GM19372 (cell line): ENCODE measurements at regions not wholly inside any gene's neighbourhood (a gene's known extent, or its start where the extent isn't known, plus 50 kb on each side); places are given as distances from the start of the nearest gene placed in this dataset.
"Not testable (repeated sequence)": the region's sequence is repeated elsewhere in the genome, so short reads cannot be mapped to it uniquely, and the experiment has no call there.

ENCODE experiments used
- ATAC-seq: cut with Tn5 transposase; IDR thresholded peaks from one replicate; pipeline ENCODE4 v1.9.1; 2021; ENCODE audit warnings: mild to moderate bottlenecking, low read depth, moderate library complexity; ENCODE audit not compliant: unreplicated experiment

GRCh38 chr3:75305901-75306300 is 358.2 kb upstream of the FRG2C start:
- ATAC-seq: no peak

- ATAC-seq: not testable (repeated sequence)
These were observed 352.8 kb upstream of the FRG2C start for GRCh38 chr3:75311306-75311705.

- ATAC-seq: not testable (repeated sequence)
These were observed 351.7 kb upstream of the FRG2C start for GRCh38 chr3:75312469-75312868.

GRCh38 chr3:75319776-75320175 is 344.4 kb upstream of the FRG2C start:
- ATAC-seq: not testable (repeated sequence)

- ATAC-seq: no peak
These were observed 343.8 kb upstream of the FRG2C start for GRCh38 chr3:75320369-75320768.

- ATAC-seq: no peak
These were observed 343.1 kb upstream of the FRG2C start for GRCh38 chr3:75321060-75321459.

- ATAC-seq: not testable (repeated sequence)
These were observed 340.2 kb upstream of the FRG2C start for GRCh38 chr3:75323936-75324335.

- no peak for ATAC-seq
These were observed 338.4 kb upstream of the FRG2C start for GRCh38 chr3:75325716-75326115.

- no peak for ATAC-seq
These were observed 336.7 kb upstream of the FRG2C start for GRCh38 chr3:75327453-75327852.

GRCh38 chr3:75329476-75330097 is 334.5 kb upstream of the FRG2C start:
- no peak for ATAC-seq

- not testable (repeated sequence) for ATAC-seq
These were observed 333.7 kb upstream of the FRG2C start for GRCh38 chr3:75330446-75330845.

GRCh38 chr3:75332090-75332489 is 332.0 kb upstream of the FRG2C start:
- not testable (repeated sequence) for ATAC-seq

- no peak for ATAC-seq
These were observed 331.3 kb upstream of the FRG2C start for GRCh38 chr3:75332794-75333193.

GRCh38 chr3:75334299-75334698 is 329.8 kb upstream of the FRG2C start:
- no peak for ATAC-seq

- no peak for ATAC-seq
These were observed 326.8 kb upstream of the FRG2C start for GRCh38 chr3:75337226-75337900.

GRCh38 chr3:75338342-75338741 is 325.8 kb upstream of the FRG2C start:
- no peak for ATAC-seq

- no peak for ATAC-seq
These were observed 322.6 kb upstream of the FRG2C start for GRCh38 chr3:75341324-75342067.

GRCh38 chr3:75342425-75342824 is 321.7 kb upstream of the FRG2C start:
- ATAC-seq: no peak

GRCh38 chr3:75350536-75350935 is 313.6 kb upstream of the FRG2C start:
- ATAC-seq: not testable (repeated sequence)

- not testable (repeated sequence) for ATAC-seq
These were observed 301.9 kb upstream of the FRG2C start for GRCh38 chr3:75362086-75362784.

- ATAC-seq: not testable (repeated sequence)
These were observed 291.2 kb upstream of the FRG2C start for GRCh38 chr3:75372964-75373363.
